Activated CD4-positive, alpha-beta T cell treated with anti-CD3 and anti-CD28 coated beads, Interleukin-2, amount 50 U/mL, for 24 hours (primary cell): ENCODE measurements at regions not wholly inside any gene's neighbourhood (a gene's known extent, or its start where the extent isn't known, plus 50 kb on each side); places are given as distances from the start of the nearest gene placed in this dataset.

Experiments
- DNase-seq, 2 donors: peaks; one replicate each; pipeline ENCODE4 v3.0.0-alpha.2; 2020; ENCODE audit warnings: low read depth in 1 of 2, low spot score in 1 of 2

GRCh38 chr2:236715491-236715961, 145.9 kb downstream of the ACKR3 start:
- no peak for DNase-seq

GRCh38 chr2:236717120-236717519, 147.5 kb downstream of the ACKR3 start:
- DNase-seq: no peak

- no peak for DNase-seq
These were observed 148.1 kb downstream of the ACKR3 start for GRCh38 chr2:236717729-236718128.

- no peak for DNase-seq
These were observed 148.8 kb downstream of the ACKR3 start for GRCh38 chr2:236718207-236718992.

- DNase-seq: no peak
These were observed 149.6 kb downstream of the ACKR3 start for GRCh38 chr2:236719192-236719635.

GRCh38 chr2:236720974-236721540, 151.4 kb downstream of the ACKR3 start:
- no peak for DNase-seq

- DNase-seq: no peak
These were observed 154.6 kb downstream of the ACKR3 start for GRCh38 chr2:236724200-236724599.

GRCh38 chr2:236726701-236727450, 157.3 kb downstream of the ACKR3 start:
- no peak for DNase-seq

GRCh38 chr2:236728916-236729670, 159.5 kb downstream of the ACKR3 start:
- DNase-seq: no peak

GRCh38 chr2:236730393-236730792, 160.8 kb downstream of the ACKR3 start:
- no peak for DNase-seq

GRCh38 chr2:236731767-236732580, 162.3 kb downstream of the ACKR3 start:
- DNase-seq: no peak

- no peak for DNase-seq
These were observed 163.5 kb downstream of the ACKR3 start for GRCh38 chr2:236733156-236733555.

- DNase-seq: no peak
These were observed 166.2 kb downstream of the ACKR3 start for GRCh38 chr2:236735825-236736238.

- DNase-seq: no peak
These were observed 168.4 kb downstream of the ACKR3 start for GRCh38 chr2:236738030-236738429.

GRCh38 chr2:236738896-236739295, 169.3 kb downstream of the ACKR3 start:
- DNase-seq: no peak

GRCh38 chr2:236739663-236740062, 170.0 kb downstream of the ACKR3 start:
- DNase-seq: no peak

GRCh38 chr2:236740506-236740905, 170.9 kb downstream of the ACKR3 start:
- DNase-seq: no peak

- DNase-seq: no peak
These were observed 173.7 kb downstream of the ACKR3 start for GRCh38 chr2:236743039-236743920.

- no peak for DNase-seq
These were observed 174.3 kb downstream of the ACKR3 start for GRCh38 chr2:236743921-236744280.
